ENCODE measurements at regions not wholly inside any gene's neighbourhood (a gene's known extent, or its start where the extent isn't known, plus 50 kb on each side); places are given as distances from the start of the nearest gene placed in this dataset.

GRCh38 chr5:121018004-121018403 lies 553.9 kb downstream of the PRR16 start:
- no peak for TF ChIP-seq CTCF (IDR thresholded peaks at IDR 0.05; ENCODE audit: extremely low read depth, missing control alignments)
- DNase-seq (ENCODE audit: low spot score) = no peak

GRCh38 chr5:121019106-121019505 lies 555.0 kb downstream of the PRR16 start:
- DNase-seq (ENCODE audit: low spot score) = no peak

GRCh38 chr5:121019734-121020133 lies 555.6 kb downstream of the PRR16 start:
- TF ChIP-seq CTCF (IDR thresholded peaks at IDR 0.05; ENCODE audit: extremely low read depth, missing control alignments) = no peak
- no peak for DNase-seq (ENCODE audit: low spot score)

More at GRCh38 chr5:121019106-121019505, 555.0 kb downstream of the PRR16 start:
- no peak for TF ChIP-seq CTCF (IDR thresholded peaks at IDR 0.05; ENCODE audit: extremely low read depth, missing control alignments)

- no peak for TF ChIP-seq CTCF (IDR thresholded peaks at IDR 0.05; ENCODE audit: extremely low read depth, missing control alignments)
- no peak for DNase-seq (ENCODE audit: low spot score)
Measured at GRCh38 chr5:121021681-121022080, 557.6 kb downstream of the PRR16 start.

GRCh38 chr5:121024416-121025311 lies 560.6 kb downstream of the PRR16 start:
- no peak for TF ChIP-seq CTCF (IDR thresholded peaks at IDR 0.05; ENCODE audit: extremely low read depth, missing control alignments)
- no peak for DNase-seq (ENCODE audit: low spot score)

- DNase-seq (ENCODE audit: low spot score) = no peak
- TF ChIP-seq CTCF (IDR thresholded peaks at IDR 0.05; ENCODE audit: extremely low read depth, missing control alignments) = no peak
Measured at GRCh38 chr5:121025671-121026070, 561.6 kb downstream of the PRR16 start.

- DNase-seq (ENCODE audit: low spot score) = no peak
- TF ChIP-seq CTCF (IDR thresholded peaks at IDR 0.05; ENCODE audit: extremely low read depth, missing control alignments) = no peak
Measured at GRCh38 chr5:121027636-121028035, 563.5 kb downstream of the PRR16 start.

All from GM20000 (cell line).